Prostate gland (tissue), 2 donors: ENCODE measurements at regions not wholly inside any gene's neighbourhood (a gene's known extent, or its start where the extent isn't known, plus 50 kb on each side); places are given as distances from the start of the nearest gene placed in this dataset.

Experiments
- POLR2AphosphoS5 ChIP-seq: sonication (generic); formaldehyde crosslinking; IDR thresholded peaks from one replicate; pipeline ENCODE4 v1.6.1; 2017; ENCODE audit warnings: antibody characterized with exemption
- TF ChIP-seq, protein P1 (sequence below), 4 experiments: fragments of 200-600 bp in 2 of 4; fragments of 450-650 bp in 2 of 4; sonication (generic) in 2 of 4; IDR thresholded peaks; 1 replicate in 3 of 4; 2 replicates in 1 of 4; pipeline ENCODE4 v1.5.1; 2016 to 2019; ENCODE audit warnings: antibody characterized with exemption in 4 of 4, mild to moderate bottlenecking in 2 of 4, moderate library complexity in 2 of 4

DNA sequence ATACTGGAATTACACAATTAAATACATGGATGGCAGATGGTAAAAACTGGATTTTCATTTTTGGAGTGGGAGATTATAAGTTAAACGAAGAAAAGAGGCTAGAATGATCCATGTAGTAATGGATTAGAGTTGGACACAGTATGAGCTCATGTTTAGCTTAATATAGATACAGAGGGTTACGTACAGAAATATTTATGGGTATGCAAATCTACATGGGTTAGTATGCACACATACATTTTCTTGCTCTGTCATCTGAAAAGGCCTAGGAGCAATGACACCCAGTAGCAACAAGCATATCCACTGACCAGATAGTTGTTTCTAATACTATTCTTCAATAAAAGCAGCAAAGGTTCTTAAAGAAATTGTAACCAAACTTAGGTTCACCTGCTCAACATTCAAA, 366.4 kb downstream of the SEMA3D start:
- TF ChIP-seq POLR2AphosphoS5, result no peak
- TF ChIP-seq, protein P1, sequence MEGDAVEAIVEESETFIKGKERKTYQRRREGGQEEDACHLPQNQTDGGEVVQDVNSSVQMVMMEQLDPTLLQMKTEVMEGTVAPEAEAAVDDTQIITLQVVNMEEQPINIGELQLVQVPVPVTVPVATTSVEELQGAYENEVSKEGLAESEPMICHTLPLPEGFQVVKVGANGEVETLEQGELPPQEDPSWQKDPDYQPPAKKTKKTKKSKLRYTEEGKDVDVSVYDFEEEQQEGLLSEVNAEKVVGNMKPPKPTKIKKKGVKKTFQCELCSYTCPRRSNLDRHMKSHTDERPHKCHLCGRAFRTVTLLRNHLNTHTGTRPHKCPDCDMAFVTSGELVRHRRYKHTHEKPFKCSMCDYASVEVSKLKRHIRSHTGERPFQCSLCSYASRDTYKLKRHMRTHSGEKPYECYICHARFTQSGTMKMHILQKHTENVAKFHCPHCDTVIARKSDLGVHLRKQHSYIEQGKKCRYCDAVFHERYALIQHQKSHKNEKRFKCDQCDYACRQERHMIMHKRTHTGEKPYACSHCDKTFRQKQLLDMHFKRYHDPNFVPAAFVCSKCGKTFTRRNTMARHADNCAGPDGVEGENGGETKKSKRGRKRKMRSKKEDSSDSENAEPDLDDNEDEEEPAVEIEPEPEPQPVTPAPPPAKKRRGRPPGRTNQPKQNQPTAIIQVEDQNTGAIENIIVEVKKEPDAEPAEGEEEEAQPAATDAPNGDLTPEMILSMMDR (IDR thresholded peaks at IDR 0.05), result no peak
